GM18858 (cell line): ENCODE measurements at regions not wholly inside any gene's neighbourhood (a gene's known extent, or its start where the extent isn't known, plus 50 kb on each side); places are given as distances from the start of the nearest gene placed in this dataset.
"Not testable (repeated sequence)": the region's sequence is repeated elsewhere in the genome, so short reads cannot be mapped to it uniquely, and the experiment has no call there.

Experiments
- ATAC-seq: cut with Tn5 transposase; IDR thresholded peaks from one replicate; pipeline ENCODE4 v1.9.1; 2021; ENCODE audit not compliant: unreplicated experiment

DNA sequence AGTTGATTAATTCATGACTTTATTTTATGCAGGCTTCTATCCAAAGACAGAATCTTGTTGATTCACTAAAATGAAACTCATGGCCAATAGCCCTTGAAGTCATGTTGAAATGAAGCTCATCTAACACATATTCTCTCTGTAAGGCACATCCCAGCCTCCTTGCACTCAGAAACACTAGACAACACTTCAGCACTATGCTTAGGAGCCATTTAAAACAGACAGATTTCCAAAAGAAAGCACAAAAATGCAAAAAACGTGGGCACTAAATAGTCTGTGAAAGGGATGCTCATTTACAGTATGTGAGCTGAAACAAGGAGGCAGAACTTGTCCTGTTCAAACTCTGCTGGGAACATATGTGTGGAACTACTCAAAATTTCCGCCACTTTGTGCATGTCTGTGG is 124.4 kb downstream of the MYCN start:
- no peak for ATAC-seq

DNA sequence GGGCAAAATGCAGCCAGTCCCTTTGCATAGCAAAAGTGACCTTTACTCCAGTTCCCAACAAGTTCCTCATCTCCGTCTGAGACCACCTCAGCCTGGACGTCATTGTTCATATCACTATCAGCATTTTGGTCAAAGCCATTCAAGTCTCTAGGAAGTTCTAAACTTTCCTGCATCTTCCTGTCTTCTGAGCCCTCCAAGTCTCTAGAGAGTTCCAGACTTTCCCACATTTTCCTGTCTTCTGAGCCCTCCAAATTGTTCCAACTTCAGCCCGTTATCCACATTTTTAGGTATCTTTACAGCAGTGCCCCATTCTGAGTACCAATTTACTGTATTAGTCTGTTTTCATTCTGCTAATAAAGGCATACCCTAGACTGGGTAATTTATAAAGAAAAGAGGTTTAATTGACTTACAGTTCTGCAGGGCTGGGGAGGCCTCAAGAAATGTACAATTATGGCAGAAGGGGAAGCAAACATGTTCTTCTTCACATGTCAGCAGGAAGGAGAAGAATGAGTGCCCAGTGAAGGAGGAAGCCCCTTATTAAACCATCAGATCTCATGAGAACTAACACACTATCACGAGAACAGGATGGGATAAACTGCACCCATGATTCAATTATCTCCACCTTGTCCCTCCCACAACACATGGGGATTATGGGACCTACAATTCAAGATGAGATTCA is 123.7 kb downstream of the MYCN start:
- ATAC-seq: no peak

DNA sequence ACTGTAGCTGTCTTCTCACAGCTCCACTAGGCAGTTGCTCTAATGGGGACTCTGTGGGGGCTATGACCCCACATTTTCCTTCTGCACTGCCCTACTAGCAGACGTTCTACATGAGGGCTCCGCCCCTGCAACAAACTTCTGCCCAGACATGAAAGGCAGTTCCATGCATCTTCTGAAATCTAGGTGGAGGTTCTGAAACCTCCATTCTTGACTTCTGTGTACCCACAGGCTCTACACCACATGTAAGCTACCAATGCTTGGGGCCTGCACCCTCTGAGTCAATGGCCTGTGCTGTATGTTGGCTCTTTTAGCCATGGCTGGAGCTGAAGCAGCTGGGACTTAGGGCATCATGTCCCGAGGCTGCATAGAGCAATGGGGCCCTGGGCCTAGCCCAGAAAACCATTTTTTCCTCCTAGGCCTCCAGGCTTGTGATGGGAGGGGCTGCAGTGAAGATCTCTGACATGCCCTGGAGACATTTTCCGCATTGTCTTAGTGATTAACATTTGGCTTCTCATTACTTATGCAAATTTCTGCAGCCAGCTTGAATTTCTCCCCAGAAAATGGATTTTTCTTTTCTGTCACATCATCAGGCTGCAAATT is 123.0 kb downstream of the MYCN start:
- ATAC-seq: no peak

- no peak for ATAC-seq
Measured at GRCh38 chr2:16062471-16063250, 122.3 kb downstream of the MYCN start.

- no peak for ATAC-seq
Measured at GRCh38 chr2:16061441-16062217, 121.3 kb downstream of the MYCN start.

- ATAC-seq: no peak
Measured at GRCh38 chr2:16060936-16061338, 120.6 kb downstream of the MYCN start.

DNA sequence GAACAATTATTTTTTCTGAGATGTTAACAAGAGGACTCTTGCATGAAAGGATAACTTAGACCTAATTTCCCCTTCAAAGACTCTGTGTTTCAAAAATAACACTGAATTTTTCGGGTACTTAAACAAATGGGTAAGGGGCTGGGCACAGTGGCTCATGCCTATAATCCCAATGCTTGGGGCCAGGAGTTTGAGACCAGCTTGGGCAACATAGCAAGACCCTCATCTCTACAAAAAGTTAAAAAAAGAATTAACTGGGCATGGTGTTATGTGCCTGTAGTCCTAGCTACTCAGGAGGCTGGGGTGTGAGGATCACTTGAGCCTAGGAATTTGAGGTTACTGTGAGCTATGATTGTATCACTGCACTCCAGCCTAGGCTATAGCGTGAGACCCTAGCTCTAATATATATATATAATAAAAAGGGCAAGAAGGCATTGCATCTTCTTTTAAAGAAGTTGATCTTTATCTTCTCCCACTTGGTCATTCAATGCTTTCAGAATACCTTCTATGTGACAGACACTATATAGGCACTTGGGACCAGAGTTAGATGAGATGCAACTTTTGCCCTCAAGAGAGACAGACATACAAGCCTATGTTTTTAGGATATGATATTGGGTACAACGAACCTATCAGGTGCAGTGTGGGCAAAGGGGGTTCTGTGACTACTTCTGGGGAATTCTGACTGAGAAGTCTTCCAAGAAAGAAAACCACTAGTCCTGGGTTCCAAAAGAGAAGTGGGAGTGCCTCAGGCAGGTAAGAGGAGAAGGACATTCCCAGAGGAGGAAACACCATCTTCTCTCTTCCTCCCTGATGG is 120.0 kb downstream of the MYCN start:
- no peak for ATAC-seq

DNA sequence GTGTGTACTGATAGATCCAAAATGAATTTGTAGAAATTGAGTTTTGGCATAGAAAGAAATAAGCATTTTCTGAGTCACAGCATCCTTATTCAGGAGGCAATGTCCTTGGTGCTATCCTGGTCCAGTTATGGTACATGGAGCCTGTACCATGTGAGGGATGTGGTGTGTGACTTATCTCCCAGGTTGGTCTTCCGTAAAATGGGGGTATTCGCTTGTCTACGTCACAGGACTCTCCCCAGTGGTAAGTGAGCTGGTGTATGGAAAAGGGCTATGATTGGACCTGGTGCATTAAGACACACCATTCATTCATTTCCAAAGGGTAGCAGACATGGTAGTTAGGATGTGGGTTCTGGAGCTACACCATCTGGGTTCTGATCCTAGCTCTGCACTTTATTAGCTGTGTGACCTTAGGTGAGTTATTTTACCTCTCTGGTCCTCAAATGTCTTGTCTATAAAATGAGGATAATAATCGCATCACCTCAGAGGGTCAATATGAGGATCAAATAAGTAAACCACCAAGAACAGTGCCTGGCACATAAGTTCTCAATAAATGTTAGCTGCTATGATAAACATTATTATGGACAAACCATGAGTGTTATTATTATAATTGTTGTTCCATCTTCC is 119.2 kb downstream of the MYCN start:
- no peak for ATAC-seq

DNA sequence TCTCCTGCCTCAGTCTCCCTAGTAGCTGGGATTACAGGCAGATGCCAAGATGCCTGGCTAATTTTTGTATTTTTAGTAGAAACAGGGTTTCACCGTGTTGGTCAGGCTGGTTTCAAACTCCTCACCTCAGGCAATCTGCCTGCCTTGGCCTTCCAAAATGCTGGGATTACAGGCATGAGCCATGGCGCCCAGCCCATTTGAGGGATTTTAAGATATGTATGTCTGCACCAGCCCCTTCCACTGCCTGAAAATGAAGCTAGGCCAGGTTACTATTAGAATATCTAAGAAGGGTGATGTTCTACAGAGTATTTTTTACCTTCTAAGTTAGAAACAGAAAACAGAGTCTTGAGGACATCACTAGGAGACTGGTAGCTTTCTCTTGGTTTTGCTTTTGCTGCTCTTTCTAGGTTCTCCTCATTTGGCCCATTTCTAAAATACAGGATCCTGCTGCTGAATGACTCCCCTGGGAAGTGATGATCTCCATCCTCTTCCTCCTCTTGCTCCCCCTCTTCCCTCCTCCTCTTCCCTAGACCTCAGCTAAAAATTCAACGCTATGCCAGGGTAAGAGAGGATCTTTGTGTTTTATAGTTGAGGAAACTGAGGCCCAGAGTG is 118.5 kb downstream of the MYCN start:
- ATAC-seq: no peak

DNA sequence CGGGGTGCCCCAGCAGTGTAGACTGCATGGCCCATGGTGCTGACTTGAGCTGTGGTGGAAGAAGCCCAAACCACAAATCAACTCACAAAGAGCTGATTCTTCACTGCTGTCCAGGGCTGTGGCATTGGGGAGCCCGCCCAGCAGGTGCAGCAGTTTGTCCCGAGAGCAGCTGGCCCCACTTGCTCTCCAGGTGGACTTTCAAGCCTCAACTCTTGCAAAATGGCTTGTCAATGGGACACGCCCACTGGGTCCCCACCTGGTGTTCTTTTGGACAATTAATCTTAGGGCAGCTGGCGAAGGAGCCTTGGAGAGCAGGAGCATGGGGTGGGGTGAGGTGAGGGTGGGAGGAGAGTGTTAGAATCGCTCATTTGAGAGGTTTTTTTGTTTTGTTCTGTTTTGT is 117.9 kb downstream of the MYCN start:
- no peak for ATAC-seq

GRCh38 chr2:16057661-16058060 is 117.3 kb downstream of the MYCN start:
- ATAC-seq: no peak

GRCh38 chr2:16055848-16056580 is 115.7 kb downstream of the MYCN start:
- peak; percentile 87 for ATAC-seq

- ATAC-seq: no peak
Measured at GRCh38 chr2:16053437-16054257, 113.3 kb downstream of the MYCN start.

DNA sequence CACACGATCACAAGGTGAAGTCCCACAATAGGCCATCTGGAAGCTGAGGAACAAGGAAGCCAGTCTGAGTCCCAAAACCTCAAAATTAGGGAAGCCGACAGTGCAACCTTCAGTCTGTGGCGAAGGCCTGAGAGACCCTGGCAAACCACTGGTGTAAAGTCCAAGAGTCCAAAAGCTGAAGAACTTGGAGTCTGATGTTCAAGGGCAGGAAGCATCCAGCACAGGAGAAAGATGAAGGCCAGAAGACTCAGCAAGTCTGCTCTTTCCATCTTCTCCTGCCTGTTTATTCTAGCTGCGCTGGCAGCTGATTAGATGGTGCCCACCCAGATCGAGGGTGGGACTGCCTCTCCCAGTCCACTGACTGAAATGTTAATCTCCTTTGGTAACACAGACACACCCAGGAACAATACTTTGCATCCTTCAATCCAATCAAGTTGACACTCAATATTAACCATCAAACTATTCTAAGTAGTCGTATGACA is 112.3 kb downstream of the MYCN start:
- ATAC-seq: not testable (repeated sequence)

DNA sequence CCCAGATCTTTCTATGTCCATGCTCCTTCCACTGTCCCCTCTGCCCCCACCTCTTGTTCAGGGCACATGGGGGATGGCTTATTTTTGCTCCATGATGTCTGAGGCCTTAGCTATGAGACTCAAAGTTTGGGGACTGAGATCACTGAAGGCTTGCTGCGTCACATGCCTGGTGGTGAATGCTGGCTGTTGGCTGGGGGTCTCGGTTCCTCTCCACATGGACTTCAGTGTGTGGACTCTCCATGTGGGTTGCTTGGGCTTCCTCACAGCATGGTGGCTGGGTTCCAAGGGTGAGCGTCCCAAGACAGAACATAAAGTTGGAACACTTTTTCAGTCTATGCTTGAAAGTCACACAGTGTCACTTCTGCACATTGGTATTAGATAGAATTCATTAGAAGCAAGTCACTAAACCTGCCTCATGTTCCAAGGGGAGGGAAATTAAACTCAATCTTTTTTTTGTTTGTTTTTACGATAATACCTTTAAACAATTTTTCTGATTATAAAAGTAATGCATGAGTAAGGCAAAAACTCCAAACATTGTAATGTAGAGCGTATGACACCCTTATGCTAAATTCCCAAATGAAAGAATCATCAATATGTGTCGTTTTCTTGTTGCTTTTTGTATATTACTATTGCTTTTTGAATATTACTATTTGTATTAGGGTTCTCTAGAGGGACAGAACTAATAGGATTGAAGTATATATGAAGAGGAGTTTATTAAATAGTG is 111.7 kb downstream of the MYCN start:
- no peak for ATAC-seq

DNA sequence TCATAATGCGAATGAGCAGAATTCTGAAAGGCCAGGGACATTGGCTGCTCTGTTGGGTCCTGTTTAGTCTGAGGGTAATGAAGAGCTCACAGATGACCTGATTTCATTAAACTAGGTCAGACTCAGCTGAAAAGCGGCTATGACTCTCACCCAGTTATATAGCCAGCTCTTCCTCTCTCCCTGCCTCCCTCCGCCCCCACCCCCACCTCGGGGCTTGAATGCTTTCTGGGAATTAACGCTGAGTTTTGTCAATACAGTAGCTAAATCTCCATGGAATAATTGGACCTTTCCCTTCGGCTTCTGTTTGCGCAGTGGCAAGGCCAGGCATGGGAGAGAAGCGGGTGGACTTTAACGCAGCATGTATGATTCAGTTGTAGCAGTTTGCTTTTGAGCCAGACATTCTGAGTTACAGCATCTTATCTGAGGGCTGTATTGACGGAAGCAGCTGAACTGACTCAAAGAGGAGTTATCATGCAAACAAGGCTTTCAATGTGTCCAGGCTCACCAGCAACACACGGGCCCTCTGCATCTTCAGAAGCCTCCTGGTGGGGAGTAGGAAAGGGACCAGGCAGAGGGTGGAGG is 110.6 kb downstream of the MYCN start:
- ATAC-seq: no peak
